Mucosa of rectum (tissue), 2 donors: ENCODE measurements at regions not wholly inside any gene's neighbourhood (a gene's known extent, or its start where the extent isn't known, plus 50 kb on each side); places are given as distances from the start of the nearest gene placed in this dataset.

Experiments
- H3K27ac ChIP-seq, 2 donors: one replicate each; pipeline ENCODE4 v1.7.0; 2013; ENCODE audit warnings: inconsistent platforms in 2 of 2, low read depth in 2 of 2, low read length in 2 of 2
- H3K27me3 ChIP-seq, 2 donors: one replicate each; pipeline ENCODE4 v1.7.0; 2013; ENCODE audit warnings: low read length in 2 of 2; ENCODE audit not compliant: control insufficient read depth in 2 of 2, insufficient read depth in 2 of 2
- H3K36me3 ChIP-seq, 2 donors: one replicate each; pipeline ENCODE4 v1.7.0; 2013; ENCODE audit warnings: low read length in 2 of 2; ENCODE audit not compliant: control insufficient read depth in 2 of 2, insufficient read depth in 2 of 2
- H3K4me1 ChIP-seq, 2 donors: one replicate each; pipeline ENCODE4 v1.7.0; 2013; ENCODE audit warnings: low read length in 2 of 2, mild to moderate bottlenecking in 1 of 2; ENCODE audit not compliant: control insufficient read depth in 2 of 2, insufficient read depth in 2 of 2
- H3K4me3 ChIP-seq, 2 donors: one replicate each; pipeline ENCODE4 v1.7.0; 2013; ENCODE audit warnings: low read length in 2 of 2
- H3K9ac ChIP-seq, 2 donors: one replicate each; pipeline ENCODE4 v1.7.0; 2013; ENCODE audit warnings: low read length in 2 of 2, low read depth in 1 of 2, mild to moderate bottlenecking in 1 of 2
- H3K9me3 ChIP-seq, 2 donors: one replicate each; pipeline ENCODE4 v1.7.0; 2013; ENCODE audit warnings: low read length in 2 of 2; ENCODE audit not compliant: control insufficient read depth in 2 of 2
- donor health status: healthy.
- donor health status: Normal muscosa, but diverticular disease.

- Histone ChIP-seq H3K27me3 (no peaks in the 10 kb centered on the region), H3K36me3 (no peaks in the 10 kb centered on the region), H3K27ac (no peak overlapping the region), H3K9ac (no peak overlapping the region), H3K4me3 (no peak overlapping the region), H3K4me1 (no peaks in the 10 kb centered on the region), H3K9me3 (no peaks in the 10 kb centered on the region)
These were observed 115.6 kb downstream of the XCL2 start for GRCh38 chr1:168428063-168428731.

- H3K36me3 ChIP-seq = no peaks in the 10 kb centered on the region
- no peaks in the 10 kb centered on the region for H3K4me1 ChIP-seq
- H3K27me3 ChIP-seq = no peaks in the 10 kb centered on the region
- no peak overlapping the region for H3K9ac ChIP-seq
- H3K27ac ChIP-seq = no peak overlapping the region
- H3K4me3 ChIP-seq = no peak overlapping the region
- H3K9me3 ChIP-seq = no peaks in the 10 kb centered on the region
These were observed 116.7 kb downstream of the XCL2 start for GRCh38 chr1:168427051-168427450.

- Histone ChIP-seq H3K27ac (no peak overlapping the region), H3K36me3 (no peaks in the 10 kb centered on the region), H3K4me1 (no peaks in the 10 kb centered on the region), H3K4me3 (no peak overlapping the region), H3K9me3 (no peaks in the 10 kb centered on the region), H3K9ac (no peak overlapping the region), H3K27me3 (no peaks in the 10 kb centered on the region)
These were observed 119.5 kb downstream of the XCL2 start for GRCh38 chr1:168424281-168424680.

- no peaks in the 10 kb centered on the region for H3K27me3 ChIP-seq
- no peaks in the 10 kb centered on the region for H3K9me3 ChIP-seq
- H3K4me3 ChIP-seq = no peak overlapping the region
- H3K36me3 ChIP-seq = no peaks in the 10 kb centered on the region
- no peak overlapping the region for H3K27ac ChIP-seq
- H3K4me1 ChIP-seq = no peaks in the 10 kb centered on the region
- H3K9ac ChIP-seq = no peak overlapping the region
These were observed 121.5 kb downstream of the XCL2 start for GRCh38 chr1:168422203-168422847.

- H3K27ac ChIP-seq = peak overlapping the region; percentile 16 to 20
- no peaks in the 10 kb centered on the region for H3K36me3 ChIP-seq
- H3K4me1 ChIP-seq = no peaks in the 10 kb centered on the region
- no peaks in the 10 kb centered on the region for H3K27me3 ChIP-seq
- no peak overlapping the region for H3K4me3 ChIP-seq
- no peaks in the 10 kb centered on the region for H3K9me3 ChIP-seq
- H3K9ac ChIP-seq = no peak overlapping the region
These were observed 122.3 kb downstream of the XCL2 start for GRCh38 chr1:168421399-168422004.

GRCh38 chr1:168420177-168420576 is 123.6 kb downstream of the XCL2 start:
- Histone ChIP-seq H3K36me3 (no peaks in the 10 kb centered on the region), H3K27ac (peak overlapping the region in 1 of 2 donors; percentile 3), H3K4me1 (no peaks in the 10 kb centered on the region), H3K27me3 (no peaks in the 10 kb centered on the region), H3K9me3 (no peaks in the 10 kb centered on the region), H3K4me3 (no peak overlapping the region), H3K9ac (no peak overlapping the region)

- no peaks in the 10 kb centered on the region for H3K4me1 ChIP-seq
- H3K9me3 ChIP-seq = no peaks in the 10 kb centered on the region
- no peaks in the 10 kb centered on the region for H3K36me3 ChIP-seq
- H3K27me3 ChIP-seq = no peaks in the 10 kb centered on the region
- no peak overlapping the region for H3K4me3 ChIP-seq
- H3K9ac ChIP-seq = no peak overlapping the region
- H3K27ac ChIP-seq = no peak overlapping the region
These were observed 124.1 kb downstream of the XCL2 start for GRCh38 chr1:168419736-168420135.

GRCh38 chr1:168416220-168416619 is 127.6 kb downstream of the XCL2 start:
- Histone ChIP-seq H3K4me3 (no peak overlapping the region), H3K36me3 (no peaks in the 10 kb centered on the region), H3K27me3 (no peaks in the 10 kb centered on the region), H3K27ac (no peak overlapping the region), H3K9me3 (no peaks in the 10 kb centered on the region), H3K9ac (no peak overlapping the region), H3K4me1 (no peaks in the 10 kb centered on the region)

- no peak overlapping the region for H3K27ac ChIP-seq
- no peaks in the 10 kb centered on the region for H3K9me3 ChIP-seq
- no peak overlapping the region for H3K4me3 ChIP-seq
- H3K4me1 ChIP-seq = no peaks in the 10 kb centered on the region
- no peaks in the 10 kb centered on the region for H3K27me3 ChIP-seq
- no peak overlapping the region for H3K9ac ChIP-seq
- H3K36me3 ChIP-seq = no peaks in the 10 kb centered on the region
These were observed 128.9 kb downstream of the XCL2 start for GRCh38 chr1:168414914-168415313.

GRCh38 chr1:168410464-168410863 is 129.8 kb downstream of the TBX19 start:
- no peak overlapping the region for H3K9ac ChIP-seq
- H3K4me3 ChIP-seq = no peak overlapping the region
- H3K4me1 ChIP-seq = no peaks in the 10 kb centered on the region
- H3K27ac ChIP-seq = no peak overlapping the region
- H3K9me3 ChIP-seq = no peaks in the 10 kb centered on the region
- no peaks in the 10 kb centered on the region for H3K27me3 ChIP-seq
- no peaks in the 10 kb centered on the region for H3K36me3 ChIP-seq
